ENCODE measurements at regions not wholly inside any gene's neighbourhood (a gene's known extent, or its start where the extent isn't known, plus 50 kb on each side); places are given as distances from the start of the nearest gene placed in this dataset.
"Not testable (repeated sequence)": the region's sequence is repeated elsewhere in the genome, so short reads cannot be mapped to it uniquely, and the experiment has no call there.

GRCh38 chr3:39739658-39740057 is 69.8 kb upstream of the MYRIP start:
- H3K27me3 ChIP-seq (ENCODE audit: insufficient read depth, low read length, poor library complexity, severe bottlenecking); H3K4me3 Mint-ChIP-seq; H3K27ac Mint-ChIP-seq; H3K4me3 ChIP-seq (ENCODE audit: low read length); POLR2A ChIA-PET; H3K36me3 Mint-ChIP-seq; H3K27ac ChIP-seq (ENCODE audit: low read depth, low read length); DNase-seq; H3K4me1 ChIP-seq (ENCODE audit: insufficient read depth, low read length); H3K9me3 Mint-ChIP-seq; H3K9me3 ChIP-seq (ENCODE audit: low read length); H3K36me3 ChIP-seq (ENCODE audit: insufficient read depth, low read length); H3K4me1 Mint-ChIP-seq; H3K27me3 Mint-ChIP-seq: not testable (repeated sequence)
- CTCF ChIA-PET = interaction anchor here (1.4 kb wide), 1 partner anchor 10 kb away, joined by 3 read pairs; no protein-coding TSS in a partner anchor

GRCh38 chr3:39744746-39745145 is 64.7 kb upstream of the MYRIP start:
- no peak overlapping the region for H3K27ac Mint-ChIP-seq
- ChIA-PET POLR2A (no interaction called here), CTCF (no interaction called here)
- Histone ChIP-seq H3K9me3 (ENCODE audit: low read length) (no peaks in the 10 kb centered on the region), H3K4me1 (ENCODE audit: insufficient read depth, low read length) (no peaks in the 10 kb centered on the region), H3K27me3 (ENCODE audit: insufficient read depth, low read length, poor library complexity, severe bottlenecking) (no peaks in the 10 kb centered on the region), H3K27ac (ENCODE audit: low read depth, low read length) (no peak overlapping the region), H3K36me3 (ENCODE audit: insufficient read depth, low read length) (no peaks in the 10 kb centered on the region), H3K4me3 (ENCODE audit: low read length) (no peak overlapping the region)
- H3K9me3 Mint-ChIP-seq = peaks cover 0 to 9% (median 5%) of the 10 kb centered on the region in 5 donors
- H3K4me3 Mint-ChIP-seq = no peak overlapping the region
- no peaks in the 10 kb centered on the region for H3K36me3 Mint-ChIP-seq
- no peaks in the 10 kb centered on the region for H3K4me1 Mint-ChIP-seq
- H3K27me3 Mint-ChIP-seq = peaks cover 4 to 7% of the 10 kb centered on the region in 2 donors
- DNase-seq = no peak

- H3K27ac Mint-ChIP-seq = no peak overlapping the region
Measured at GRCh38 chr3:39748002-39748401, 61.4 kb upstream of the MYRIP start.

GRCh38 chr3:39748763-39749162 is 60.6 kb upstream of the MYRIP start:
- Mint-ChIP-seq H3K4me3 (no peak overlapping the region), H3K4me1 (no peaks in the 10 kb centered on the region), H3K36me3 (no peaks in the 10 kb centered on the region), H3K27me3 (peaks cover 2 to 4% of the 10 kb centered on the region in 2 donors), H3K27ac (no peak overlapping the region), H3K9me3 (peaks cover 0 to 3% (median 0%) of the 10 kb centered on the region in 5 donors)
- H3K4me1 ChIP-seq (ENCODE audit: insufficient read depth, low read length) = no peaks in the 10 kb centered on the region
- DNase-seq = no peak
- ChIA-PET POLR2A (no interaction called here), CTCF (no interaction called here)
- no peak overlapping the region for H3K27ac ChIP-seq (ENCODE audit: low read depth, low read length)
- no peak overlapping the region for H3K4me3 ChIP-seq (ENCODE audit: low read length)
- no peaks in the 10 kb centered on the region for H3K36me3 ChIP-seq (ENCODE audit: insufficient read depth, low read length)
- no peaks in the 10 kb centered on the region for H3K27me3 ChIP-seq (ENCODE audit: insufficient read depth, low read length, poor library complexity, severe bottlenecking)
- no peaks in the 10 kb centered on the region for H3K9me3 ChIP-seq (ENCODE audit: low read length)

More at GRCh38 chr3:39748002-39748401, 61.4 kb upstream of the MYRIP start:
- Histone ChIP-seq H3K4me1 (ENCODE audit: insufficient read depth, low read length) (no peaks in the 10 kb centered on the region), H3K36me3 (ENCODE audit: insufficient read depth, low read length) (no peaks in the 10 kb centered on the region), H3K9me3 (ENCODE audit: low read length) (no peaks in the 10 kb centered on the region), H3K4me3 (ENCODE audit: low read length) (no peak overlapping the region), H3K27ac (ENCODE audit: low read depth, low read length) (no peak overlapping the region), H3K27me3 (ENCODE audit: insufficient read depth, low read length, poor library complexity, severe bottlenecking) (no peaks in the 10 kb centered on the region)
- peaks cover 4% of the 10 kb centered on the region in 2 donors for H3K27me3 Mint-ChIP-seq
- H3K4me1 Mint-ChIP-seq = no peaks in the 10 kb centered on the region
- no peak for DNase-seq
- no peaks in the 10 kb centered on the region for H3K36me3 Mint-ChIP-seq
- ChIA-PET POLR2A (no interaction called here), CTCF (no interaction called here)
- H3K4me3 Mint-ChIP-seq = no peak overlapping the region
- H3K9me3 Mint-ChIP-seq = peaks cover 0 to 2% (median 0%) of the 10 kb centered on the region in 5 donors

- DNase-seq = no peak
- no peaks in the 10 kb centered on the region for H3K36me3 ChIP-seq (ENCODE audit: insufficient read depth, low read length)
- CTCF ChIA-PET = no interaction called here
- H3K27ac ChIP-seq (ENCODE audit: low read depth, low read length) = no peak overlapping the region
- peaks cover 0 to 5% (median 1%) of the 10 kb centered on the region in 5 donors for H3K9me3 Mint-ChIP-seq
- no peaks in the 10 kb centered on the region for H3K4me1 Mint-ChIP-seq
- H3K27me3 ChIP-seq (ENCODE audit: insufficient read depth, low read length, poor library complexity, severe bottlenecking) = no peaks in the 10 kb centered on the region
- H3K4me3 Mint-ChIP-seq = no peak overlapping the region
- H3K4me3 ChIP-seq (ENCODE audit: low read length) = no peak overlapping the region
- POLR2A ChIA-PET = no interaction called here
- H3K4me1 ChIP-seq (ENCODE audit: insufficient read depth, low read length) = no peaks in the 10 kb centered on the region
- no peaks in the 10 kb centered on the region for H3K36me3 Mint-ChIP-seq
- no peak overlapping the region for H3K27ac Mint-ChIP-seq
- H3K9me3 ChIP-seq (ENCODE audit: low read length) = no peaks in the 10 kb centered on the region
- peaks cover 2 to 8% of the 10 kb centered on the region in 2 donors for H3K27me3 Mint-ChIP-seq
Measured at GRCh38 chr3:39750712-39751111, 58.7 kb upstream of the MYRIP start.

- Mint-ChIP-seq H3K36me3 (no peaks in the 10 kb centered on the region), H3K4me3 (no peak overlapping the region), H3K27ac (no peak overlapping the region), H3K9me3 (peaks cover 0 to 3% (median 1%) of the 10 kb centered on the region in 5 donors), H3K4me1 (no peaks in the 10 kb centered on the region), H3K27me3 (peaks cover 0 to 5% of the 10 kb centered on the region in 2 donors)
- DNase-seq = no peak
- H3K27me3 ChIP-seq (ENCODE audit: insufficient read depth, low read length, poor library complexity, severe bottlenecking) = no peaks in the 10 kb centered on the region
- POLR2A ChIA-PET = no interaction called here
- H3K4me1 ChIP-seq (ENCODE audit: insufficient read depth, low read length) = no peaks in the 10 kb centered on the region
- CTCF ChIA-PET = no interaction called here
- no peaks in the 10 kb centered on the region for H3K9me3 ChIP-seq (ENCODE audit: low read length)
- H3K36me3 ChIP-seq (ENCODE audit: insufficient read depth, low read length) = no peaks in the 10 kb centered on the region
- H3K4me3 ChIP-seq (ENCODE audit: low read length) = no peak overlapping the region
- no peak overlapping the region for H3K27ac ChIP-seq (ENCODE audit: low read depth, low read length)
Measured at GRCh38 chr3:39751286-39751685, 58.1 kb upstream of the MYRIP start.

- no peak overlapping the region for H3K27ac ChIP-seq (ENCODE audit: low read depth, low read length)
Measured at GRCh38 chr3:39752019-39752637, 57.3 kb upstream of the MYRIP start.

GRCh38 chr3:39752751-39753150 is 56.7 kb upstream of the MYRIP start:
- Histone ChIP-seq H3K9me3 (ENCODE audit: low read length) (no peaks in the 10 kb centered on the region), H3K4me3 (ENCODE audit: low read length) (no peak overlapping the region), H3K27me3 (ENCODE audit: insufficient read depth, low read length, poor library complexity, severe bottlenecking) (no peaks in the 10 kb centered on the region), H3K4me1 (ENCODE audit: insufficient read depth, low read length) (no peaks in the 10 kb centered on the region), H3K36me3 (ENCODE audit: insufficient read depth, low read length) (no peaks in the 10 kb centered on the region), H3K27ac (ENCODE audit: low read depth, low read length) (no peak overlapping the region)
- H3K36me3 Mint-ChIP-seq = no peaks in the 10 kb centered on the region
- ChIA-PET CTCF (no interaction called here), POLR2A (no interaction called here)
- no peak overlapping the region for H3K27ac Mint-ChIP-seq
- H3K4me1 Mint-ChIP-seq = no peaks in the 10 kb centered on the region
- no peak for DNase-seq
- H3K27me3 Mint-ChIP-seq = peaks cover 2 to 4% of the 10 kb centered on the region in 2 donors
- H3K4me3 Mint-ChIP-seq = no peak overlapping the region
- peaks cover 0 to 3% (median 1%) of the 10 kb centered on the region in 5 donors for H3K9me3 Mint-ChIP-seq

More at GRCh38 chr3:39752019-39752637, 57.3 kb upstream of the MYRIP start:
- Histone ChIP-seq H3K36me3 (ENCODE audit: insufficient read depth, low read length) (no peaks in the 10 kb centered on the region), H3K4me1 (ENCODE audit: insufficient read depth, low read length) (no peaks in the 10 kb centered on the region), H3K27me3 (ENCODE audit: insufficient read depth, low read length, poor library complexity, severe bottlenecking) (no peaks in the 10 kb centered on the region), H3K4me3 (ENCODE audit: low read length) (no peak overlapping the region), H3K9me3 (ENCODE audit: low read length) (no peaks in the 10 kb centered on the region)
- Mint-ChIP-seq H3K9me3 (peaks cover 0 to 3% (median 1%) of the 10 kb centered on the region in 5 donors), H3K4me3 (no peak overlapping the region), H3K27me3 (peaks cover 2 to 4% of the 10 kb centered on the region in 2 donors), H3K36me3 (no peaks in the 10 kb centered on the region), H3K27ac (no peak overlapping the region), H3K4me1 (no peaks in the 10 kb centered on the region)
- ChIA-PET CTCF (no interaction called here), POLR2A (no interaction called here)
- no peak for DNase-seq

All from CD8-positive, alpha-beta memory T cell (primary cell).